Keratinocyte (primary cell): ENCODE measurements at regions not wholly inside any gene's neighbourhood (a gene's known extent, or its start where the extent isn't known, plus 50 kb on each side); places are given as distances from the start of the nearest gene placed in this dataset.

Experiments used
- CTCF ChIP-seq, 3 experiments: IDR thresholded peaks in 1 of 3; conservative IDR thresholded peaks in 1 of 3; optimal IDR thresholded peaks in 1 of 3; 2 replicates in 2 of 3; 3 replicates in 1 of 3; pipeline versions ENCODE3 to v1.5.1; 2011; ENCODE audit warnings: low read length in 3 of 3, mild to moderate bottlenecking in 3 of 3, moderate library complexity in 2 of 3, control low read depth in 1 of 3, inconsistent platforms in 1 of 3; ENCODE audit not compliant: insufficient read depth in 2 of 3; ENCODE audit errors: extremely low read depth in 1 of 3
- EZH2 ChIP-seq: IDR thresholded peaks from one replicate; pipeline ENCODE4 v1.6.1; 2012; ENCODE audit warnings: inconsistent platforms, mild to moderate bottlenecking, low read length, moderate library complexity

- TF ChIP-seq CTCF (optimal IDR thresholded peaks at IDR 0.05 in 1 of 3, IDR thresholded peaks at IDR 0.05 in 1 of 3, conservative IDR thresholded peaks at IDR 0.05 in 1 of 3; ENCODE audit: extremely low read depth in 1 of 3, insufficient read depth in 2 of 3, low read length in 3 of 3) = no peak
- TF ChIP-seq EZH2 = no peak
These were observed 139.7 kb upstream of the SVIL start for GRCh38 chr10:29774475-29774874.
